Muscle layer of colon (tissue), 2 donors: ENCODE measurements at regions not wholly inside any gene's neighbourhood (a gene's known extent, or its start where the extent isn't known, plus 50 kb on each side); places are given as distances from the start of the nearest gene placed in this dataset.

Experiments used
- H3K27ac ChIP-seq: one replicate; pipeline ENCODE4 v1.7.0; 2013; ENCODE audit warnings: low read depth, mild to moderate bottlenecking, low read length, moderate library complexity
- H3K27me3 ChIP-seq, 2 donors: one replicate each; pipeline ENCODE4 v1.7.0; 2013; ENCODE audit warnings: low read length in 2 of 2, mild to moderate bottlenecking in 2 of 2; ENCODE audit not compliant: insufficient read depth in 2 of 2, control insufficient read depth in 1 of 2
- H3K36me3 ChIP-seq: one replicate; pipeline ENCODE4 v1.7.0; 2013; ENCODE audit warnings: mild to moderate bottlenecking, low read length; ENCODE audit not compliant: insufficient read depth
- H3K4me1 ChIP-seq: one replicate; pipeline ENCODE4 v1.7.0; 2013; ENCODE audit warnings: mild to moderate bottlenecking, low read length; ENCODE audit not compliant: insufficient read depth
- H3K4me3 ChIP-seq, 2 donors: one replicate each; pipeline ENCODE4 v1.7.0; 2013; ENCODE audit warnings: low read length in 2 of 2, low read depth in 1 of 2, mild to moderate bottlenecking in 1 of 2, moderate library complexity in 1 of 2
- H3K9ac ChIP-seq: one replicate; pipeline ENCODE4 v1.7.0; 2013; ENCODE audit warnings: low read length
- H3K9me3 ChIP-seq: one replicate; pipeline ENCODE4 v1.7.0; 2013; ENCODE audit warnings: mild to moderate bottlenecking, low read length
- donor health status: abdominal sarcoma.
- donor health status: Adenocarcinoma of cecum.

- Histone ChIP-seq H3K27me3 (no peaks in the 10 kb centered on the region), H3K36me3 (no peaks in the 10 kb centered on the region), H3K4me3 (no peak overlapping the region), H3K9ac (no peak overlapping the region), H3K9me3 (no peaks in the 10 kb centered on the region), H3K27ac (no peak overlapping the region), H3K4me1 (no peaks in the 10 kb centered on the region)
Measured at GRCh38 chr12:47385653-47386052, 305.9 kb upstream of the AMIGO2 start.

- Histone ChIP-seq H3K27me3 (no peaks in the 10 kb centered on the region), H3K9me3 (no peaks in the 10 kb centered on the region), H3K4me3 (no peak overlapping the region), H3K4me1 (peaks cover 3% of the 10 kb centered on the region), H3K9ac (no peak overlapping the region), H3K27ac (no peak overlapping the region), H3K36me3 (no peaks in the 10 kb centered on the region)
Measured at GRCh38 chr12:47383942-47384341, 304.2 kb upstream of the AMIGO2 start.

GRCh38 chr12:47382305-47382704 is 302.5 kb upstream of the AMIGO2 start:
- Histone ChIP-seq H3K27ac (no peak overlapping the region), H3K4me1 (peaks cover 12% of the 10 kb centered on the region), H3K9me3 (no peaks in the 10 kb centered on the region), H3K9ac (no peak overlapping the region), H3K36me3 (no peaks in the 10 kb centered on the region), H3K4me3 (no peak overlapping the region), H3K27me3 (no peaks in the 10 kb centered on the region)

- no peak overlapping the region for H3K27ac ChIP-seq
- H3K4me1 ChIP-seq = peaks cover 17% of the 10 kb centered on the region
- no peaks in the 10 kb centered on the region for H3K27me3 ChIP-seq
Measured at GRCh38 chr12:47378907-47379306, 299.1 kb upstream of the AMIGO2 start.

GRCh38 chr12:47378222-47378582 is 298.4 kb upstream of the AMIGO2 start:
- Histone ChIP-seq H3K27ac (peak overlapping the region; percentile 85), H3K4me3 (no peak overlapping the region), H3K27me3 (no peaks in the 10 kb centered on the region)

More at GRCh38 chr12:47378907-47379306, 299.1 kb upstream of the AMIGO2 start:
- Histone ChIP-seq H3K4me3 (no peak overlapping the region), H3K9me3 (no peaks in the 10 kb centered on the region), H3K9ac (no peak overlapping the region), H3K36me3 (no peaks in the 10 kb centered on the region)

GRCh38 chr12:47377414-47378221 is 297.9 kb upstream of the AMIGO2 start:
- Histone ChIP-seq H3K9me3 (no peaks in the 10 kb centered on the region), H3K4me1 (peaks cover 17% of the 10 kb centered on the region), H3K9ac (peak overlapping the region; percentile 12), H3K27me3 (no peaks in the 10 kb centered on the region), H3K4me3 (no peak overlapping the region), H3K27ac (peak overlapping the region; percentile 85), H3K36me3 (no peaks in the 10 kb centered on the region)

More at GRCh38 chr12:47378222-47378582, 298.4 kb upstream of the AMIGO2 start:
- H3K9me3 ChIP-seq = no peaks in the 10 kb centered on the region
- no peak overlapping the region for H3K9ac ChIP-seq
- no peaks in the 10 kb centered on the region for H3K36me3 ChIP-seq
- H3K4me1 ChIP-seq = peaks cover 17% of the 10 kb centered on the region

- Histone ChIP-seq H3K4me3 (no peak overlapping the region), H3K9me3 (no peaks in the 10 kb centered on the region), H3K4me1 (peaks cover 17% of the 10 kb centered on the region), H3K9ac (no peak overlapping the region), H3K27me3 (no peaks in the 10 kb centered on the region), H3K36me3 (no peaks in the 10 kb centered on the region), H3K27ac (peak overlapping the region; percentile 62)
Measured at GRCh38 chr12:47376927-47377326, 297.2 kb upstream of the AMIGO2 start.

GRCh38 chr12:47373554-47374150 is 293.9 kb upstream of the AMIGO2 start:
- H3K4me1 ChIP-seq = peaks cover 13% of the 10 kb centered on the region
- H3K27ac ChIP-seq = no peak overlapping the region
- no peak overlapping the region for H3K9ac ChIP-seq
- no peak overlapping the region for H3K4me3 ChIP-seq
- no peaks in the 10 kb centered on the region for H3K36me3 ChIP-seq
- no peaks in the 10 kb centered on the region for H3K27me3 ChIP-seq
- no peaks in the 10 kb centered on the region for H3K9me3 ChIP-seq

GRCh38 chr12:47370421-47370820 is 290.7 kb upstream of the AMIGO2 start:
- Histone ChIP-seq H3K9me3 (no peaks in the 10 kb centered on the region), H3K36me3 (no peaks in the 10 kb centered on the region), H3K4me3 (no peak overlapping the region), H3K27me3 (no peaks in the 10 kb centered on the region), H3K27ac (no peak overlapping the region), H3K4me1 (peaks cover 20% of the 10 kb centered on the region), H3K9ac (no peak overlapping the region)

- Histone ChIP-seq H3K36me3 (no peaks in the 10 kb centered on the region), H3K9me3 (no peaks in the 10 kb centered on the region), H3K27ac (no peak overlapping the region), H3K27me3 (no peaks in the 10 kb centered on the region), H3K9ac (no peak overlapping the region), H3K4me3 (no peak overlapping the region), H3K4me1 (peaks cover 20% of the 10 kb centered on the region)
Measured at GRCh38 chr12:47369085-47369484, 289.3 kb upstream of the AMIGO2 start.

- Histone ChIP-seq H3K27me3 (no peaks in the 10 kb centered on the region), H3K27ac (no peak overlapping the region), H3K4me1 (peaks cover 20% of the 10 kb centered on the region), H3K4me3 (no peak overlapping the region), H3K9ac (no peak overlapping the region), H3K9me3 (no peaks in the 10 kb centered on the region), H3K36me3 (no peaks in the 10 kb centered on the region)
Measured at GRCh38 chr12:47367912-47368537, 288.3 kb upstream of the AMIGO2 start.
